Esophagus squamous epithelium (tissue), 5 donors: ENCODE measurements at regions not wholly inside any gene's neighbourhood (a gene's known extent, or its start where the extent isn't known, plus 50 kb on each side); places are given as distances from the start of the nearest gene placed in this dataset.

Experiments used
- DNase-seq: peaks from one replicate; lab custom pipeline; 2025; lab: John Stamatoyannopoulos, UW
- H3K27ac ChIP-seq, 4 donors: fragments of 200-600 bp; sonication (generic); one replicate each; pipeline ENCODE4 v1.5.1; 2016 to 2019; ENCODE audit warnings: mild to moderate bottlenecking in 1 of 4
- H3K27me3 ChIP-seq, 4 donors: fragments of 200-600 bp; sonication (generic); 1 replicate in 3 of 4; 2 replicates in 1 of 4; pipeline versions ENCODE4 v1.5.1 to v1.6.0; 2017 to 2021; ENCODE audit warnings: antibody characterized with exemption in 1 of 4
- H3K36me3 ChIP-seq, 3 donors: fragments of 200-600 bp; sonication (generic); one replicate each; pipeline ENCODE4 v1.5.1; 2016 to 2019
- H3K4me1 ChIP-seq, 3 donors: fragments of 200-600 bp; sonication (generic); one replicate each; pipeline ENCODE4 v1.5.1; 2017 to 2019
- H3K4me3 ChIP-seq, 4 donors: fragments of 200-600 bp; sonication (generic); 1 replicate in 3 of 4; 2 replicates in 1 of 4; pipeline ENCODE4 v1.5.1; 2016 to 2019; ENCODE audit warnings: mild to moderate bottlenecking in 2 of 4, moderate library complexity in 1 of 4
- H3K9me3 ChIP-seq, 3 donors: fragments of 200-600 bp; sonication (generic); one replicate each; pipeline ENCODE4 v1.5.1; 2016 to 2019
- POLR2A ChIP-seq, 4 donors: fragments of 450-650 bp; IDR thresholded peaks; one replicate each; pipeline ENCODE4 v1.6.1; 2017; ENCODE audit warnings: antibody characterized with exemption in 4 of 4, mild to moderate bottlenecking in 4 of 4, moderate library complexity in 3 of 4
- WGBS, 2 donors: methylation state at CpG; one replicate each; pipeline ENCODE4 v1.1.5; 2018; 5-methylcytosine and 5-hydroxymethylcytosine counted together
- intact Hi-C: fragments of 100-400 bp; cut with DNase I; formaldehyde crosslinking; loops from one replicate; pipeline ENCODE4 v1.15.0; 2022
- TF ChIP-seq, protein P1 (sequence below), 6 experiments: fragments of 450-650 bp in 4 of 6; fragments of 200-600 bp in 2 of 6; sonication (generic) in 2 of 6; IDR thresholded peaks; one replicate each; pipeline ENCODE4 v1.5.1; 2016 to 2019; ENCODE audit warnings: antibody characterized with exemption in 6 of 6, mild to moderate bottlenecking in 4 of 6, moderate library complexity in 4 of 6
- donor health status: DM: yes; HTN: yes; CAD: no.

DNA sequence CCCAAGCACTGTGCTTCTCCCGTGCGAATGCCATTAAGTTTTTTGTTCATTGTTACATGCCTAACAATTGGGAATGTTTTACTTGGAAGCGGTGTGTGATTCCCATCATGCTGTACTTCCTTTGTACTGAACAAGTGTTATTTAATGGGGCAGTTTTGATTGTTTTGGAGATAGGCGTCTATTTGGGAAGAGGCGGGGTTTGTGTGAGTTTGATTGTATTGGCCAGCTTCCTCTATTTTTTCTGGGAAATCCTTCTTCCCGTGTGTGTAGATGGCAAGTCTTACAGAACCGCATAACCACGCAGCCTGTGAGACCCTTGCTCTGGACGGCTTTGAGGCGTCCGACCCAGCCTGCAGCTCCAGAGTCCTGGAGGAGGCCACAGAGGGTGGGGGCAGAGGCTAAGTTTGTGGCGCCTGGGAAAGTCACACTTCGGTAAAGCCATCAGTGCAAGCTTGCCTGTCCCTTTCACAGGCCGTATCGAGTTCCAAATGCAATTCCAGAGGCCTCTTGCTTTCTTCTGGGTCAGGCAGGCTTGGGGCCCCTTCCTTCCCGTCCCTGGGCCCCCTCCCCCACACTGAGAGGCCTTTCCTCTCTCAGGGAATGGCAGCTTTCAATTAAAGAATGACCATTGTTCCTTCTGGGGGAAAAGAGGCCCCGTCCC is 210.3 kb downstream of the TOMM20 start:
- DNase-seq = no peak
- intact Hi-C loops = no loop called here
- Histone ChIP-seq H3K36me3 (no peaks in the 10 kb centered on the region), H3K27me3 (no peaks in the 10 kb centered on the region), H3K4me1 (peaks cover 7 to 63% (median 29%) of the 10 kb centered on the region in 3 donors), H3K4me3 (no peak overlapping the region), H3K27ac (peak overlapping the region; percentile 51 to 92 (median 86)), H3K9me3 (no peaks in the 10 kb centered on the region)
- TF ChIP-seq POLR2A (IDR thresholded peaks at IDR 0.05) = no peak
- TF ChIP-seq, protein P1, sequence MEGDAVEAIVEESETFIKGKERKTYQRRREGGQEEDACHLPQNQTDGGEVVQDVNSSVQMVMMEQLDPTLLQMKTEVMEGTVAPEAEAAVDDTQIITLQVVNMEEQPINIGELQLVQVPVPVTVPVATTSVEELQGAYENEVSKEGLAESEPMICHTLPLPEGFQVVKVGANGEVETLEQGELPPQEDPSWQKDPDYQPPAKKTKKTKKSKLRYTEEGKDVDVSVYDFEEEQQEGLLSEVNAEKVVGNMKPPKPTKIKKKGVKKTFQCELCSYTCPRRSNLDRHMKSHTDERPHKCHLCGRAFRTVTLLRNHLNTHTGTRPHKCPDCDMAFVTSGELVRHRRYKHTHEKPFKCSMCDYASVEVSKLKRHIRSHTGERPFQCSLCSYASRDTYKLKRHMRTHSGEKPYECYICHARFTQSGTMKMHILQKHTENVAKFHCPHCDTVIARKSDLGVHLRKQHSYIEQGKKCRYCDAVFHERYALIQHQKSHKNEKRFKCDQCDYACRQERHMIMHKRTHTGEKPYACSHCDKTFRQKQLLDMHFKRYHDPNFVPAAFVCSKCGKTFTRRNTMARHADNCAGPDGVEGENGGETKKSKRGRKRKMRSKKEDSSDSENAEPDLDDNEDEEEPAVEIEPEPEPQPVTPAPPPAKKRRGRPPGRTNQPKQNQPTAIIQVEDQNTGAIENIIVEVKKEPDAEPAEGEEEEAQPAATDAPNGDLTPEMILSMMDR (IDR thresholded peaks at IDR 0.05) = no peak
- WGBS, 2 donors = 50 to 59% methylated on average over 16 to 17 of the region's 17 CpGs

DNA sequence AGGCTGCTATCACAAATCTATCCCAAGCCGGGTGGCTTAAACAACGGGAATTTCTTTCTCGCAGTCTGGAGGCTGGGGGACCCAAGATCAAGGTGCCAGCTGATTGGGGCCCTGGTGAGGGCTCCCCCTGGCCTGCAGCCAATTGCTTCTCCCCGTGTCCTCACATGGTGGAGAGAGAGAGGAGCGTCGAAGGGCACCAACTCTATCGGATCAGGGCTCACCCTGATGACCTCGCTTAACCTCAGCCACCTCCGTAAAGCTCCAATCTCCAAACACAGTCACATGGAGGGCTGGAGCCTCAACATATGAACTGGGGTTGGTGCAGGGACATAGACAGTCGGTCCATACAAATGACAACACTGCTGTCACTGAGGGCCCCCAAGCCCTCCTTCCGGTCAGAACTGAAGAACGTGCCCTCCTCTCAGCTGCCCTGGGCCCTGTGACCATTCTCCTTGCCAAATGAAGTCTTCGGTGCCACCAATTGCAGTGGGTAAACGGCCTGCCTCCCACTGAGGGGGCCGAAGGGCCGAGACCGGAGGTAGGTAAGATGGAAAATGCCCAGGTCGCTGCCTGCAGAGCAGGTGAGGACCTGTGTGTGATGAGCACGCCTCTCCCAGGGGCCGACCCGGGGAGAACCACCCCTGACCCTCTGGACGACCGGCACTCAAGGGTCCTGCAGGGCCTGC is 211.0 kb downstream of the TOMM20 start:
- no peaks in the 10 kb centered on the region for H3K27me3 ChIP-seq
- TF ChIP-seq POLR2A (IDR thresholded peaks at IDR 0.05) = no peak
- no peak overlapping the region for H3K4me3 ChIP-seq
- H3K36me3 ChIP-seq = no peaks in the 10 kb centered on the region
- peak overlapping the region; percentile 51 to 92 (median 86) for H3K27ac ChIP-seq
- WGBS, 2 donors = 83 to 89% methylated on average over 14 to 21 of the region's 23 CpGs
- intact Hi-C loops = no loop called here
- no peak for DNase-seq
- H3K4me1 ChIP-seq = peaks cover 7 to 70% (median 32%) of the 10 kb centered on the region in 3 donors
- no peaks in the 10 kb centered on the region for H3K9me3 ChIP-seq

DNA sequence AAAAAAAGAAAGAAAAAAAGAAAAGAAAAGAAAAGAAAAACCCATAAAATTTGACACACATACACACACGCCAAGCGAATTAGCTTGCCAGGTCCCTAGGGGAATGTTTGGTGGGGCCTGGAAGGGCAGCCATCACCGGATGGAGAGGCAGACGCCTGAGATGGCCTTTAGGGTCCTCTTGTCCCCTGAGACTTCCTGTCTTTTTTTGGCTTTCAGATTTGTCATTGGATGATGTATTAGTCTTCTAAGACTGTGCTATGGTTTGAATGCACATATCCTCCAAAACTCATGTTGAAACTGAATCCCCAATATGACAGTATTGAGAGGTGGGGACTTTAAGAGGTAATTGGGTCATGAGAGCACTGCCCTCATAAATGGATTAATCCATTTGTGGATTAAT is 211.8 kb downstream of the TOMM20 start:
- H3K36me3 ChIP-seq = no peaks in the 10 kb centered on the region
- DNase-seq = no peak
- H3K27ac ChIP-seq = peak overlapping the region in 3 of 4 donors; percentile 83 to 92 (median 88)
- no peaks in the 10 kb centered on the region for H3K27me3 ChIP-seq
- H3K4me1 ChIP-seq = peaks cover 7 to 77% (median 33%) of the 10 kb centered on the region in 3 donors
- no peak for TF ChIP-seq POLR2A (IDR thresholded peaks at IDR 0.05)
- TF ChIP-seq, protein P1 (IDR thresholded peaks at IDR 0.05) = no peak
- no peak overlapping the region for H3K4me3 ChIP-seq
- WGBS, 2 donors = 91% methylated on average over 4 of the region's 4 CpGs
- H3K9me3 ChIP-seq = no peaks in the 10 kb centered on the region
- intact Hi-C loops = no loop called here

DNA sequence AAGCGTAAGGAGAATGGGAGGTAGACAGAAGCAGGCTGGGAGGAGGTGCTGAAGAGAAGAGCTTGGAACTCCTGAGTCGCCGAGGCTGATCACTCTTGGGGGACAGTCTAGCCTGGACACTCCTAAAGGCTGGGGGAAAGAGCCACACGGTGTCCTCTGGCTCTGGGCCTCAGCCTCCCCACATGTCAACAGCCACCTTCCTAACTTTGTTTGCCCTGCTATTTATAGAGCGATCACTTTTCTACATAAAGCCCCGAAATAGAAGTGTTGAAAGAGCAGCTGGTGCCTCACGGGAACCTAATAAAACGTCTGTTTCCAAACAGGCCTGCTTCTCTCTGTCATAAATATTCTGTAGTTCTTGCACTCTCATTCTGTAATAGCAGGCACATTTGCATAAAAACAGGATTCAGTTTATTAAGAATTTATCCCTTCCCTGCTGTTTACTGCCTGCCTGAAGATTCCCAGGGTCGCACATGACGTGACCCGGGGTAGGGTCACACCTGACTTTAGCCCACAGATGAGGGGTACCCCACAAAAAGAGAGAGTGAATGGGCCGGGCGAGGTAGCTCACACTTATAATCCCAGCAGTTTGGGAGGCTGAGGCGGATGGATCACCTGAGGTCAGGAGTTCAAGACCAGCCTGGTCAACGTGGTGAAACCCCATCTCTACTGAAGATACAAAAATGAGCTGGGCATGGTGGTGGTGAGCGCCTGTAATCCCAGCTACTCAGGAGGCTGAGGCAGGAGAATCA is 212.5 kb downstream of the TOMM20 start:
- Histone ChIP-seq H3K27ac (peak overlapping the region in 3 of 4 donors; percentile 1 to 88 (median 83)), H3K27me3 (no peaks in the 10 kb centered on the region), H3K9me3 (no peaks in the 10 kb centered on the region), H3K4me1 (peaks cover 7 to 69% (median 27%) of the 10 kb centered on the region in 3 donors), H3K4me3 (no peak overlapping the region), H3K36me3 (no peaks in the 10 kb centered on the region)
- intact Hi-C loops = no loop called here
- no peak for DNase-seq
- 73 to 78% methylated on average over 10 to 16 of the region's 16 CpGs for WGBS, 2 donors
- no peak for TF ChIP-seq POLR2A (IDR thresholded peaks at IDR 0.05)
- TF ChIP-seq, protein P1 (IDR thresholded peaks at IDR 0.05) = no peak

DNA sequence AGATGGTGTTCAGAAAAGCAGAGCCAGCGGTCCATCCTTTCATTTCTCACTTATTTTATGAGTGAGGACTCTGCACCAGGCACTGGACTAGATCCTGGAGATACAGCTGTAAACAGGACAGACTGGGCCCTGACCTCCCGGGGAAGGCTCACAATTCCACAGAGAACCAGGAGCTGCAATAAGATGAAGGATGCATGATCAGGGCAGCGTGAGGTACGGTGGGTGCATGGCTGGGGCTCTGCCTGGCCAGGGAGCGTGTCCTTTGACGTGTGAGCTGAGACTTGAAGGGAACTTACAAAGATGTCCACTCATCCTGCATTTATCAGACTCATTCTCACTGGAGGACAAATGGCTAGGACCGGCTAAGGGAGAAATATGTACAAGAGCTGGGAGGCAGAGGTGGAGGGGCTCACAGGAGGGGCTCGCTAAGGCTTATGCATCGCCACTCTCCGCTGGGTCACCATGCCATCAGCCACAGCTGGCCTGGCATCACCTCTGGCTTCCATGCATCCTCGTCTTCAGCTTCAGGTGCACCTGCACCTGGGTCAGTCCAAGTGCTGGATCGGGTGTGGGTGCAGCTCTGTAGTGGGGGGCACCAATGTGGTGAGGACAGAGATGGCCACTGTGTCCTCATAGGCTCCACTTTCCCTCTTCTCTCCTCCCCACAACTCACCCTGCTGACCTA is 213.9 kb downstream of the TOMM20 start:
- TF ChIP-seq, protein P1 (IDR thresholded peaks at IDR 0.05) = no peak
- TF ChIP-seq POLR2A (IDR thresholded peaks at IDR 0.05) = no peak
- no peak for DNase-seq
- Histone ChIP-seq H3K27ac (no peak overlapping the region), H3K4me1 (peaks cover 7 to 56% (median 22%) of the 10 kb centered on the region in 3 donors), H3K36me3 (no peaks in the 10 kb centered on the region), H3K27me3 (no peaks in the 10 kb centered on the region), H3K4me3 (no peak overlapping the region), H3K9me3 (no peaks in the 10 kb centered on the region)
- 98 to 100% methylated on average over 6 to 10 of the region's 12 CpGs for WGBS, 2 donors
- intact Hi-C loops = no loop called here
